CD4-positive, alpha-beta T cell treated with Interleukin-15 for 1 hour (primary cell): ENCODE measurements at regions not wholly inside any gene's neighbourhood (a gene's known extent, or its start where the extent isn't known, plus 50 kb on each side); places are given as distances from the start of the nearest gene placed in this dataset.

ENCODE experiments used
- DNase-seq: peaks from one replicate; pipeline ENCODE4 v3.0.0-alpha.2; 2020

- DNase-seq: no peak
Measured at GRCh38 chr12:89946518-89947135, 238.0 kb upstream of the ATP2B1 start.

- DNase-seq: no peak
Measured at GRCh38 chr12:89945123-89945522, 236.5 kb upstream of the ATP2B1 start.

GRCh38 chr12:89943463-89943862, 234.8 kb upstream of the ATP2B1 start:
- DNase-seq: no peak

GRCh38 chr12:89941436-89941835, 232.8 kb upstream of the ATP2B1 start:
- no peak for DNase-seq

- no peak for DNase-seq
Measured at GRCh38 chr12:89939522-89940215, 231.0 kb upstream of the ATP2B1 start.

- DNase-seq: no peak
Measured at GRCh38 chr12:89936631-89937030, 228.0 kb upstream of the ATP2B1 start.

- DNase-seq: no peak
Measured at GRCh38 chr12:89935850-89936249, 227.2 kb upstream of the ATP2B1 start.

DNA sequence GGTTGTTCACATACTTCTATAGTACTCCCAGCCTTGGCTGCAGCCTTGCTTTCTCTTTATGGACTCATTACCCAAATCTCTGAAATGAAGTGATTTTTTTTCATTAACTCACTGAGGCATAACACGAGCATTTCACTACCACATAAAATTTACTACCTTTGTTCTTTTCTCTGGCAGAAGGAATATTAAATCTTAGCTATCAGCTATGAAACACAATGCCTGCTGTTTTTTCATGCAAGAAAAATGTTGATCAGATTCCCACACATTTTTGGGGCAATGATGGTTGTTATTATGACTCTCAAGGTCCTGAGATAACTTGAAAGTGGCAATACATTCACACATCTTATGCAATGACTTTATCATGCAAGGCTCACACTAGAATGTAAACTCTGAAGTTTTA, 225.3 kb upstream of the ATP2B1 start:
- DNase-seq: no peak

- no peak for DNase-seq
Measured at GRCh38 chr12:89932954-89933353, 224.3 kb upstream of the ATP2B1 start.

GRCh38 chr12:89928467-89928866, 219.8 kb upstream of the ATP2B1 start:
- DNase-seq: no peak

DNA sequence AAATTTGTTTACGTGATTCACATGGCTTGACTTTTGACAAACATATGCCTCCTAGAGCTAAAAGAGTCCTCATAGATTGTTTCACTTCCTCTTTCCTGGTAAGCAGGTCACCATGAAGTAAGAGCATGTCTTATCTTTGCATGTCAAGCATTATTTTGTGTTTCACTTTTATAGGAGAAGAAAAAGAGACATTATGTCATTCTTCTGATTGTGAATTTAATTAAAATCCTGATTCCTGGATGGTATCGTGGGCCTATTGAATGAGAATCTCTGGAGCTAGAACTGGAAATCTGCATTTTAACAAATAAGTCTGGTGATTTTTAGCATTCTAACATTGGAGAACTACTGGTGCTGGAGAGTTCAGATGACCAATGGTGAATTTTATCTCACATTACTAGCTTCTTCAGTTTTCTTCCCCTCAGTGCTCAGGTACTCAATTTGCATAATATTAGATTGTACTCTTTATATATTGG, 218.6 kb upstream of the ATP2B1 start:
- no peak for DNase-seq

DNA sequence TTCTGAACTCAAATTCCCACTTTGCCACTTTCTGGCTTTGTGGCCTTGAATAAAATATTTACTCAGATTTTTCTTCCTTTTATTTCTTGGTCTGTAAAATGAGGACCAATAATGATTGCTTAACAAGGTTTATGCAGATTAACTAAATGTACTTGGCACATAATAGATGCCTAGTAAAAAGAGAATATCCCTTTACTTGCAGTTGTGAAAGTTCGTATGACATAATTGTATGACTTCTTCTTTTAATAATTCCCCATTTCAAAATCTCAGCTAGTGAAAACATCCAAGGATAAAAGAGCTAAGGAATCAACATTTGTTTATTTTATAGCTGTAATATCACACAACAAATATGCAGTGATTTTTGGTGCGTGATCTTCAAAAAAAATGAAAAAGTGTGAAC, 215.6 kb upstream of the ATP2B1 start:
- DNase-seq: no peak

GRCh38 chr12:89923091-89923490, 214.5 kb upstream of the ATP2B1 start:
- no peak for DNase-seq

DNA sequence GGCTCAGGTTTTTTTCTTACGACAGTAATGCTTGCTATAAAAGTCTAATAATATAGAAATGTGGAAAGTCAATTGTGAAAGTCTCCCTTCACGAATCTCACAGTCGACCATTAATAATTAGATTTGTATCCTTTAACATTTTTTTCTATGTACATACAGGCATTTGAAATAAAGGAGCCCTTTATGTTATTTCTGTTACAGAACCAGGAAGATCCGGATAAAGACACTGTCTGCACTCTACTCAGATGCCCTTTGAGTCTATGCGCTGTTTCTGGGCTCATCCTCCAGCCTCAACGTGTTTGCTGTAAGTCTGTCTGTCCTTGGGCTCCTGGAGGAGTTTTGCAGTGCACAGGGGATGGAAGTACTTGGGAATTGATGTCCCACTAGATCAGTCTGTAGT, 212.2 kb upstream of the ATP2B1 start:
- no peak for DNase-seq

DNA sequence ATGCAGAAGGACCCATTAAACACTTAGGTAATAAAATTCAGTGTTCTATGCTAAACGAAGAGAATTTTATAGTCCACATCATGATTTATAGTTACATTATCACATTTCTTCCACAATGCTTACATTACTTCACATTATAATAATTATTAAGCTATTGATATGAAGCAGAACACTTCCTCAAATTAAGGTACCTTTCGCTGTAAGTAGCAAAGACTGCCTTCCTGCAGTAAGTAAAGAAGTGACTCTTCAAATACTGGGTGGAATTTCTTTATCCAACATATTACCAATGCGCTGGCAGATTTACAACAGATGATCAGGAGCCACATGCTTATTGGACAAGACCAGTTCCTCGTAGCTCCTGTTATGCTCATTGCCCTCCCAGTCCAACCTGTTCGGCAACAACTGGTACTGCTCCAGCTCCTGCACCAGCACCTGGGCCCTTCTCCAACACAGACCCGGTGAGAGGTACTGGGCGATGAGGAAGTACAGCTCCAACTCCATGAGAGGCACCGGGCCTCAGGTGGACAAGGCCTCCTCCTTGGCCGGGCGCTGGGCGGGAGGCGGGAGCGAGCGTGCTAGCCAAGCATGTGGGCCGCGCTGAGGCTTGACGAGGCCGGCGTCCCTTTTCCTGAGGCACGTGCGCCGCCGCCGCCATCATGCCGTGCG, 210.7 kb upstream of the ATP2B1 start:
- DNase-seq: no peak

GRCh38 chr12:89918172-89918846, 209.7 kb upstream of the ATP2B1 start:
- no peak for DNase-seq

DNA sequence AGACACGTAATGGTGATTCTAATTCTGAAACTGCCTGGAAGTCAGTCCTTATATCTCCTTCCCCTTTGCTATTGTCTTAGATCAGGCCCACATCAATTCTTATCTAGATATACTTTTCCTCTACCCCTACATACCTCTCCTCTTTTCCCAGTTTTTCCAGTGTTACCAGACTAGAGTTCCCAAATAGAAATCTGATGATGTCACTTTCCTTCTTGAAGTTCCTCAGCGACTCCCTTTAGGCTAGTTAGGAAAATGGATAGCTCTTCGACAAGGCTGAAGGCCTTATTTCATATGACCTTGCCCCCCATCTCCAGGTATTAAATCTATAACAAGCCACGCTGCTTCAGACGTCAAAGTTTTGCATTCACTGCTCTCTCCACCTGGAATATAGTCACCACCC, 201.1 kb upstream of the ATP2B1 start:
- no peak for DNase-seq

- no peak for DNase-seq
Measured at GRCh38 chr12:89907659-89908058, 199.0 kb upstream of the ATP2B1 start.

DNA sequence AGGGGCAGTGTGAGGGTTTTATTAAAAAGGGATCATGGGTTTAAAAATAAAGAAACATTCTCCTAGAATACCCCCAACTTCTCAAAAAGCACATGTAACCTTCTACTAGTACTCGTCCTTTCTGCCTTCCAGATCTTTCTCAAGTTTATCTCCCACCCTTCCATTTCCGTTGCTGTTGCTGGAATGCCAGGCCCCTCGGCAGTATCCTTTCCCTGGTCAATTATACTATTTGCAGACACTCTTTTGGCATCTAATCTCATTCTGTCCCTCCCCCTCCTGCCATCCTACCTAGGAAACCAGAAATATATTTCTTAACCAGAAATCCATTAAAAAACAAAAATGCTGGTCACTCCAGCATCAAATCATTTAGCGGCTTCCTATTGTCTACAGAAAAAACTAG, 198.2 kb upstream of the ATP2B1 start:
- no peak for DNase-seq

- no peak for DNase-seq
Measured at GRCh38 chr12:89906178-89906577, 197.5 kb upstream of the ATP2B1 start.

DNA sequence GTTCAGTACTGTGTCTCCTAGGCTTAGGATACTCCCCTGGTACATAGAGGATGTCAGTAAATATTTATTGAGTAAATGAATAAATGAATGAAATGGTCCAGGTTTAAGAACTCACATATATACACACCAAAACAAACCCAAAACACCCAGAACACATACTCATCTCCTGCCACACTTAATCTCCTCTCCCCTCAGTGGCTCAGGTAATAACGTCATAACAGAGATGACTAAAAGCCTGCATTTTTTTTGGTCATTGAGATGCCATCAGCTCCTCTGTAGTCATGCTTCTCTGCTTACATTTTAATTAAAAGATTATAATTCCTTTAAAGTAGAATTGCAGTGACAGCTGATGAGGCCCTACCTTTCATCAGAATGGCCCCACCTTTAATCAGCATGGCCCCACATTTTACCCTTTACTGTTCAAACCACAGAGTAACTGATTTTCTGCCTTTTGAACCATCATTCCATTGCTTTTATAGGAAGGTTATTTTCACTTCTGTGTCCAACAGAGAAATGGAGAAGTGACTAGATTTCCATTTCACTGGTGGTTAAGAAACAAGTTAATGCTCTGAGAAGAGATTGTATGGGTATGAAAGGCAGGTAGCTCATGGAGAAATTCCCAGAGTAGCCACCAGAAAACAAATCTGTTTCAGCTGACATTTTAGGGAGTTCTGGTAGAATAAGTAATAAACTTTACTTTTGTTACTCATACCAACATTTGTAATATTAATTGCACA, 193.4 kb upstream of the ATP2B1 start:
- DNase-seq: no peak

DNA sequence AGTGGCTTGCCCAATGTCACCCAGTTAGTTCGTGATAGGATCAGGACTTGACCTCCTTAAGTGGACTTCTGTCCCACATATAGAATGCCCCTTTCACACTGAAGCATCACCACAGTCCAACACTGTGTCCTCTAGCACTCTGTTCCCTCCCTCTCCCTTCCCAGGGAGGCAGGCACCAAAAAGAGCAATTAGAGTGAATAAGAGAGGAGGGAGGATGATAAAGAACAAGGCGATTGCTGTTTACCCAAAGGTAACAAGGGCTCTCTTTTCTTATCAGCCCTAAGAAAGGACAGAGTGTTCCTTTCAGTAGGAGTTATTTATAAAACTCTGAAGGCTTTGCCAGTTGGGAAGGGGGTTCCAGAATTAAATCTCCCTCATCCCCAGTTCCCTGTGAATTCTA, 192.7 kb upstream of the ATP2B1 start:
- no peak for DNase-seq

- DNase-seq: no peak
Measured at GRCh38 chr12:89899651-89900050, 191.0 kb upstream of the ATP2B1 start.
